Fibroblast of gingiva (primary cell): ENCODE measurements at regions not wholly inside any gene's neighbourhood (a gene's known extent, or its start where the extent isn't known, plus 50 kb on each side); places are given as distances from the start of the nearest gene placed in this dataset.

Experiments used
- DNase-seq: peaks from one replicate; pipeline ENCODE4 v3.0.0-alpha.2; 2011; ENCODE audit warnings: low read depth

DNA sequence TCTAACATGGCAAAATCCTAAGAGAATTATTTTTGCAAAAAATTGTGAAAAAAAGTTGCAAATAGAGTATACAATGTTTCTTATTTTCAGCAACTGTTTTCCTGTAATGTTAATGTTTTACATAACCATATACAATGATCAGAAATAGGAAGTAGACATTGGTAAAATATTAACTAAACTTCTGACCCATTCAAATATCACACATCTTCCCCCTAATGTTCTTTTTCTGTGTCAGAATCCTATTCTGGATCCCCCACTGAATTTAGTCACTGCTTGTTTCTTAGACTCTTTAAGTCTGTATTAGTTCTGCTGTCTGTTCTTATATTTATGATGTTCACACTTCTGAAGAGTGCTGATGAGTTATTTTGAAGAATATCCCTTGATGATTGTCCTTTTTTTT is 62.0 kb downstream of the HFE start:
- no peak for DNase-seq

DNA sequence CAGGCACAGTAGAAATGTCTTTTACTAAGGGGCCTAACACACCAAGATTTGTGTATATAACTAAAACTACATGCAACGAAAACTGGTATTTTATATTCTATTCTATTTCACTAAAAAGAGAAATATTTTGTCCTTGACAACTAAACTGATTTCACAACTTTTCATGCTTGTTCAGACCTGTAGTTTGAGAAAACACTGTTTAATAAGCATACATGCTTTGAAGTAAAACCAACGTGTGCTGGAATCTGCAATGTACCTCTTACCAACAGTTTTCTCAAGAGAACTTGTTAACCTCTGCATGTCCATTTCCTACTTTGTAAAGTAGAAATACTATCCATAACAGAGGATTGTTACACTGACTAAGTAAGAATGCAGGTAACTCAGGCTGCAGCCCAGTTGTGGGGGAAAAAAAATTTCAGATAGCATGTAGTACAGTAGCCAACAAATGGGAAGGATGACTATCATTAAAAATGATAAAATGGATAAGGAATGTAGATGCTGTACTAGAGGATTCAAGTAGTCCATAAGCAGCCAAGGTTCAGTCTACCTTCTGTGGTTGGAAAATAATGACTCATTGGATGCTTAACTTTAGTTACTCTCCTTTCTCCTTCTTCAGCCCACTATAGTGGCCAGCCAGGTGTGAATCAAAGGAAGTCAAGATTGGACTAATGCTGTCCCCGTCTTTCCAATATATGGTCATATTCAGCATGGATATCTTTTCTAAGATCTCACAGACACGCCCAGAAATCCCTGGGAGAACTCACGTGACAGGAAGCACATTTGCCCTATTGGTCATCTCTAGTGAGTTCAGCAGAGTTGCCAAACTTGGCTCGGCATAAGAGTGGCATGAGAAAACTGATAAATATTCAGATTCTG is 65.2 kb downstream of the HFE start:
- no peak for DNase-seq

DNA sequence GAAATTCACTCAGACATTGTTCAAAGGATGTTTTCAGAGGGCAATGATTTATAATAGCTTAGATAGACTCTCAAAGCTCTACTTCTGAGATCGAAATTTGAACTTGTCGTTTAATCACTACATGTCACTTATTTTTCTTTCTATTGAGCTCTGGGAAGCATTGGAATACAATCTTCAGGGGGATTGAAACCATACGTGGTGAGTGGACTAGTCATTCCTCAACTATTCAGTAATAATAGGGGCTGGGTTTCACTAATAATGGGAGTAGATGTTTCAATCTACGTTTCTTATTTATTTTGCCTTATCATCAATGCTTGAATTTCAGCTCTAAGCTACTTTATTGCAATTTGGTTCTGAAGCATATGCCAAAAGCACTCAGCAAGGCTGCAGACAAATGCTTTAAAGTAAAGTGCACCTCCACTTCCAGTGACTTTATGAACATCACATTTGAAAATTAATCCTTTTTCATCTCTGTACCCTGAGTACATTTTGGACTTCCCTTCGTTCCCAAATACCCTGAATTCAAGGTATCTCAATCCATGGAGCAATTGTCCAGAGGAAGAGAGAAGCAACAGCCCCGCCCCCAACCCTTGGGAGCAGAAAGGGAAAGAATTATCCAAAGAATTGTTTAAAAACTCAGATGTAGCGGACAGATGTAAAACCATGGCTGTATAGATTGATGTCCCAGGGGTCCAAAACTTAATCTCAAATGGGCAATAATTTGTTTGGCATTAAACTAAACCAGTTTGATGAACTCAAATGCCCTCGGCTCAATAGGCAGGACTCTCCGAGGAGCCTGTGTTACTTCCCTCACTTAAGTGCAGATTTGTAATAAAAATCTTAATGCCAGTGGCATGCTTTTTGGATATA is 68.1 kb downstream of the HFE start:
- DNase-seq: no peak

DNA sequence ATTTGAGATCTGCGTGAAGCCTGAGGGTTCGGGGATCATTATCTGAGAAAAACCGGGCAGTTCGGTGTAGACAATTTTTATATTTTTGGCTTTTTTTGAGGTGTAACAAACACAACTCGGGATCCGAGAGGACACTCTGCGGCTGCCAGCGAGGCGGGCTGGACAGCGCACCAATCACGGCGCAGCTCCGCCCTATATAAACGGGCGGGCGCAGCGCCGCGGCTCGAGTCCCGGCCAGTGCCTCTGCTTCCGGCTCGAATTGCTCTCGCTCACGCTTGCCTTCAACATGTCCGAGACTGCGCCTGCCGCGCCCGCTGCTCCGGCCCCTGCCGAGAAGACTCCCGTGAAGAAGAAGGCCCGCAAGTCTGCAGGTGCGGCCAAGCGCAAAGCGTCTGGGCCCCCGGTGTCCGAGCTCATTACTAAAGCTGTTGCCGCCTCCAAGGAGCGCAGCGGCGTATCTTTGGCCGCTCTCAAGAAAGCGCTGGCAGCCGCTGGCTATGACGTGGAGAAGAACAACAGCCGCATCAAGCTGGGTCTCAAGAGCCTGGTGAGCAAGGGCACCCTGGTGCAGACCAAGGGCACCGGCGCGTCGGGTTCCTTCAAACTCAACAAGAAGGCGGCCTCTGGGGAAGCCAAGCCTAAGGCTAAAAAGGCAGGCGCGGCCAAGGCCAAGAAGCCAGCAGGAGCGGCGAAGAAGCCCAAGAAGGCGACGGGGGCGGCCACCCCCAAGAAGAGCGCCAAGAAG is 69.0 kb downstream of the HFE start:
- DNase-seq: peak; percentile 90

DNA sequence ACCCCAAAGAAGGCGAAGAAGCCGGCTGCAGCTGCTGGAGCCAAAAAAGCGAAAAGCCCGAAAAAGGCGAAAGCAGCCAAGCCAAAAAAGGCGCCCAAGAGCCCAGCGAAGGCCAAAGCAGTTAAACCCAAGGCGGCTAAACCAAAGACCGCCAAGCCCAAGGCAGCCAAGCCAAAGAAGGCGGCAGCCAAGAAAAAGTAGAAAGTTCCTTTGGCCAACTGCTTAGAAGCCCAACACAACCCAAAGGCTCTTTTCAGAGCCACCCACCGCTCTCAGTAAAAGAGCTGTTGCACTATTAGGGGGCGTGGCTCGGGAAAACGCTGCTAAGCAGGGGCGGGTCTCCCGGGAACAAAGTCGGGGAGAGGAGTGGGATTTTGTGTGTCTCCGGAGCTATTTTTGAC is 69.6 kb downstream of the HFE start:
- DNase-seq: no peak

DNA sequence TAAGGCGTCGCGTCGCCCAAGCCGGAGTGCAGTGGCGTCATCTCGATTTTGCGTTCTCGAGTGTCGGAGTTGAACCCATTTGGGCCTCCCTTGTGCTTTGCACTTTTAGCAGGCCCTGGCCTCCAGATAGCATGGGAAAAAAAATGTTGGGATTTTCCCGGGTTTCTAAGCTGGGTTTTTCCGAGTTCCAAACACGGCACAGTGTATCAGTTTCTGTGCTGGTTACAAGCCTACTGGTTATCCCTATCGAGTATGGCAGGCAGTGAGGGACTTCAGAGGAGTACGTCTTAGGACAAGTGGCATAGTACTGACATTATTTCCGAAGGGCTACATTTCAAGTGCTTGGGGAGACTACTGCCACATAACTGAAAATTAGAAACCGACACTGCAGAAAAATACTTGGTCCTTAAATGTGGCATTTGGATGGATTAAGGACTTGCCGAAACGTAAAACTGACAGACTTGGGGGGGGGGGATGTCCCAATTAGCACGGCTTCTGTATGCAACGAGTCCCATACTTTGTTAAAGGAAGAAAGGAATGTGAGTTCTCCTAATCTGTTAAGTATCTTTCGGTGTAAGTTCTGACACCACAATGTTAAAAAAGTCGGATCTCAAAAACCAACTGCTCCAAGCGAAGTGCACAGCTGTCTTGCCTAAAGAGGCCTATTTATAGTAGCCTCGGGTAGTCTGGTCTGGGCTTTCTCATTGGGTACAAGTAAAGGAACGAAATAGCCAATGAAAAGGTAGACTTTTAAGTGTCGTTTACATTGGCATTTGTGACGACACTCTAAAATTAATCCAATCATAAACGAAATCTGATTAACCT is 70.2 kb downstream of the HFE start:
- peak; percentile 98 for DNase-seq

DNA sequence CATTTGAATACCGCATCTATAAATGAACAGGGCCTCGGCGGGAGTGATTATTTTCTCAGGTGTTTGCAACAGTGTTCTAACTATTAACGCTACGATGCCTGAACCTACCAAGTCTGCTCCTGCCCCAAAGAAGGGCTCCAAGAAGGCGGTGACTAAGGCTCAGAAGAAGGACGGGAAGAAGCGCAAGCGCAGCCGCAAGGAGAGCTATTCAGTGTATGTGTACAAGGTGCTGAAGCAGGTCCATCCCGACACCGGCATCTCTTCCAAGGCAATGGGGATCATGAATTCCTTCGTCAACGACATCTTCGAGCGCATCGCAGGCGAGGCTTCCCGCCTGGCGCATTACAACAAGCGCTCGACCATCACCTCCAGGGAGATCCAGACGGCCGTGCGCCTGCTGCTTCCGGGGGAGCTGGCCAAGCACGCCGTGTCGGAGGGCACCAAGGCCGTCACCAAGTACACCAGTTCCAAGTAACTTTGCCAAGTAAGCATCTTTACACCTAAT is 70.9 kb downstream of the HFE start:
- no peak for DNase-seq

DNA sequence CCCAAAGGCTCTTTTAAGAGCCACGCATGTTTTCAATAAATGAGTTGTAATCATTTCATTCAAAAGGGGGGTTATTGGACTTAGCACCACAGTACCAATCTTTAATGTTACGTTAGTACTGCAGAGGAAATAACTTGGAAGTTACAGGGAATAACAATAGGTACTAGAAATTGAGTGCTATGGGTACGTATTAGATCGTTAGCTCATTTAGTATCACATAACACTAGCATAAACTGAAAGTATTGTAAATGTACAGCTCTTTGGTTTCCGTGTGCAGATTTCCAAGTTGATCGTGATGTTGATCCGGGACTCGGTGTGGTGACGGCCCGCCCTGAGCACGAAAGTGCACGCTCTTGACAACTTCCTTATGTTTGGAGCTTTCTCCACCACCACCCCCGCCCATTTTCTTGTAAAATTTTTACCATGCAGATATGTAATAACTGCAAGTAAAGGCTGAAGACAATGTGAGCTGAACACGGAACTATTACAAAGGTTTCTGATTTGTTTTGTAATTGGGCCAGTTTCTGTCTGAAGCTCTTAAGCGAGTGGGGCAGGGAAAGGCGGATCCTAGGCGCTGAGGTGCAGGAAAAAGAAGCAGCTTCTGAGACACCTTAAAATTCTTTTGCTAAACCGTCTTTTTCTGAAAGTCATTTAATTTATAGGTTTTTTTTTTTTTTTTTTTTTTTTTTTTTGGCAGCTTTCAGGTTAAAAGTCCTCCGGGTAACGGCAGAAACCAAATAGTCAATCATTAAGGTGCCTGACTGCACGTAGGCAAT is 71.5 kb downstream of the HFE start:
- peak; percentile 50 for DNase-seq

DNA sequence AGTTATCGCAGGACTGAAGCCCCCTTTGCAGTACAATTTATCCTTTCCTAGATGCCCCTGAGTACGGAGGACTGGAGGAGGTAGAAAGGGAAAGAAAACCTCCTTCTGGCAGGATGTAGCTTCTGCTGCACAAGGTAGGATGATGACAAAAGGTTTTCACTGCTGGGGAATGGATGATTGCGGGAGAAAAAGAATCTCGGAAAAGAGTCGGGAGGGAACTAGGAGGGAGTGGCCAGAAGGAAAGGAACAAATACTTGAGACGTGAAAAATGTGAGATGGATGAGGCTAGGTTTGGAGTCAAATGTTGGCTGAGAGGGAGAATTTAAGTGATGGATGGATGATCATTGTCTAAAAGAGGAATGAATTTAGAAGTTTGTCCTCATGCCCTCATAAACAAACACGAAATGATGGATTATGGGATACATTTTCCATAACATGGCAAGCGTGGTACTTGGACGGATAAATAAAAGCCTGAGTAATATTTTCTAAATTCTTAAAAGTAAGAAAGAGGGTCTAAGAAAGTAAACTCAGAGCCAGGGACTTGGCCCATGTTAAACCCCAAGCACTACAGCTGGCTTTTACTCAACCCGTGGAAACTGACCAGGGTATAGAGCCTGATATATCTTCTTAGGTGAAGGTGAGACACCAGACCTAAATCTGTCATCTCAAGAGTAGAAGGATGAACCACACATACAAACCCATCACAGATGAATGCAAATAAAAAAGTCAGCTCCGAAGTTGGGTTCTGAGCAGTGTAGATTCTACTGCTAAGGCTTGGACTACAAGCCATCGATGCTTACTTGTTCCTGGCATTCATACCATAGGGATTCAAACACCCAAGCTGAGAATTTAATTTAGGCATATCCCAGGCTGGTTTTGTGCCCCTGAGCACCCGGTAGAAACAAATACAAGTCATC is 72.4 kb downstream of the HFE start:
- no peak for DNase-seq

DNA sequence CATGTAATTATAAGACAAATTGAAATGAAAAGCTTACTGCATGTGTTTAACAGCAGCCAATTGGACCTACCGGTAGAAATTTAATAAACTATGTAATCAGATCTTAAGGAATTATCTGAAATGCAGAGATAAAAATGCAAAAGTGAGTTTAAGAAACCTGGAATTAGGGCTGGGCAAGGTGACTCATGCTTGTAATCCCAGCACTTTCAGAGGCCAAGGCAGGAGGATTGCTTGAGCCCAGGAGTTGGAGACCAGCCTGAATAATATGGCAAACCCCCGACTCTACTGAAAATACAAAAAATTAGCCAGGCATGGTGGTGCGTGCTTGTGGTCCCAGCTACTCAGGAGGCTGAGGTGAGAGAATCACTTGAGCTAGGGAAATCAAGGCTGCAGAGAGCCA is 74.1 kb downstream of the HFE start:
- DNase-seq: no peak

DNA sequence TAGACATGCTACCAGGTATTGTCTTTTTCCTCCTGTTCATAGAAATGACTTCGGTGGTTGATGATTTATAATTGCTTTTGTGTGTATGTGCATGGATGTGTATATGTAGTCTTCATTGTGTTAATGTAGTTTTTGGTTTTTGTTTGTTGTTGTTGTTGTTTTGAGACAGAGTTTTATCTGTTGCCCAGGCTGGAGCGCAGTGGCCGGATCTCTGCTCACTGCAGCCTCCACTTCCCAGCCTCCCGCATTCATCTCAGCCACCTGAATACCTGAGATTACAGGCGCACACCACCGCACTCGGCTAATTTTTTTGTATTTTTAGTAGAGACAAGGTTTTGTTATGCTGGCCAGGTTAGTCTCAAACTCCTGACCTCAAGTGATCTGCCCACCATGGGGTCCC is 75.2 kb downstream of the HFE start:
- no peak for DNase-seq

DNA sequence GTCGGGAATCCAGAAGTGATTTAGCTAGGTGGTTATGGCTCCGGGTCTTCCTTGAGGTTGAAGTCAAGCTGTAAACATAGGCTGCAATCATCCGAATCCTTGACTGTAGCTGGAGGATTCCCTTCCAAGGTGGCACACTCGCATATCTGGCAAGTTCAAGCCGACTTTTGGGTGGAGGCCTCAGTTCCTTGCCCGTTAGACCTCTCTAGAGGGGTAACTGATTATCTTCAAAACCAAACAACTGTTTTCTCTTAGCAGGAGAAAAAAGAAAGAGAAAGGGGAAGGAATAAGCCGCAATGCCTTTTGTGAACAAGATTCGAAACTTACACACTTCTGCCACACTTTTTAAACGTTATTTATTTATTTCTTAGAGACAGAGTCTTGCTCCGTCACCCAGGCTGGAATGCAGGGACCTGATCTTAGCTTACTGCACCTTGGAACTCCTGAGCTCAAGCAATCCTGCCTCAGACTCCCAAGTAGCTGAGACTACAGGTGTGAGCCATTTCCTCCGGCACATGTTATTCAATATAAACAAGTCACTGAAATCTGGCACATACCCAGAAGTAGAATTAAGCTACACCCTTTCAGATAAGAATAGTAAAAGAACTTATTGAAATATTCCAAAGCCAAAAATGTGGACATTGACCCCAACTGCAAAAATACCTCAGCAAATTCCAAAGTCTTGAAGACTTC is 76.3 kb downstream of the HFE start:
- no peak for DNase-seq

DNA sequence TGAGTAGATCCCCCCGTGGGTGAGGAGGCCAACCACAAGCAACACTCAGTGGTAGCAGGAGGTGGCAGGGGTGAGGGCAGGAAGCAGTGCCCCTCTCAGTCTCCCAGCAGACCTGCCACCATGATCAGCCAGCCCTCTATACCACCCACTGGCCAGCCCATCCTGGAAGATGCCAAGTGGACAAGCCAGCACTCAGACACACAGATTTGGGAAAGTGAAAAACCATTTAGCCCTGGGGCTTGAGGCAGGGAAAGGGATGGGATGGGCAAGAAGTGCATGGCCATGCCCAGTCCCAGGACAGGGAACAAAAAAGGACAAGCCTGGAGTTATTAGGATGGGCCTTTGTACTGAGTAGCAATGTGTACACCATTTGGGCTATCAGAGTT is 76.9 kb downstream of the HFE start:
- no peak for DNase-seq

DNA sequence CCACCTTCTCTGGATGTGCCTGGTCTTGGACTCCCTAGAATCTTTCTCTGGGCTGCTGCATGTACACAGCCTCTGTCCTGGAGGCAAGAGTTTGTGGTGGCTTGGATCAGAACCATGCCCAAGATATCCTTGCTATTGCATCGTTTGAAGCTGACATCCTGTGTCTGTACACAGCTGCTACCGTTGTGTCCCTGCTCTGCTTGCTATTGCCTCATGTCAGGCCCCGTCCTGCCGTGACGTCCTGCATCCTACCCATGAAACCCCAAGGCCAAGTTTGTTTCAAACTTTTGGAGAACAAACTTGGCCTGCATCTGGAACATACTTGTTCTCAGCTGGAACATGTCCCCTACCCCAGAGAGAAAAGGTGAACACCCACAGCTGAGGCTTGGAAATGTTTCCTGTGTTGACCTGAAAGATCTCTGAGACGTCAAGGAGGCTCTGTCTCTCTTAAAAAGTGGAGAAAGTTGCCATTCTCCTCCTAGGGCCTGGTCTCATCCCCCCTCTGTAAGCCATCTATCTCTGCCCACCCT is 78.1 kb downstream of the HFE start:
- DNase-seq: no peak

DNA sequence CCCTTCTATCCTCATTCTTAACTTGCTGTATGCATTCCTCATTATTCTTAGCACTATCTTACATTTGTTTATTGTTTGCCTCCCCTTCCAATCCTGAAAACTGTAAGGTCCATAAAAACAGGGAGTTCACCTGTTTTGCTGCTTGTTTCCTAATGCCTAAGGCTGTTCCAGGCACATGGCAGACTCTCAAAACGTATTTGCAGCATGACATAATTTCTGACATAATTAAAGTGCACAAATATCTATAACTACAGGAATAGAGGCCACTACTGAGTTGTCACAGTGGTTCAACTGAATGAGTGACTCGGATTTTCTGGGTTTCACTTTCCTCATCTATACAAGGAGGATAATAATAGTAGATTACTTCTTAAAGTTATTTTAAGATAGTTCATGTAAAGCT is 83.0 kb downstream of the HFE start:
- no peak for DNase-seq

DNA sequence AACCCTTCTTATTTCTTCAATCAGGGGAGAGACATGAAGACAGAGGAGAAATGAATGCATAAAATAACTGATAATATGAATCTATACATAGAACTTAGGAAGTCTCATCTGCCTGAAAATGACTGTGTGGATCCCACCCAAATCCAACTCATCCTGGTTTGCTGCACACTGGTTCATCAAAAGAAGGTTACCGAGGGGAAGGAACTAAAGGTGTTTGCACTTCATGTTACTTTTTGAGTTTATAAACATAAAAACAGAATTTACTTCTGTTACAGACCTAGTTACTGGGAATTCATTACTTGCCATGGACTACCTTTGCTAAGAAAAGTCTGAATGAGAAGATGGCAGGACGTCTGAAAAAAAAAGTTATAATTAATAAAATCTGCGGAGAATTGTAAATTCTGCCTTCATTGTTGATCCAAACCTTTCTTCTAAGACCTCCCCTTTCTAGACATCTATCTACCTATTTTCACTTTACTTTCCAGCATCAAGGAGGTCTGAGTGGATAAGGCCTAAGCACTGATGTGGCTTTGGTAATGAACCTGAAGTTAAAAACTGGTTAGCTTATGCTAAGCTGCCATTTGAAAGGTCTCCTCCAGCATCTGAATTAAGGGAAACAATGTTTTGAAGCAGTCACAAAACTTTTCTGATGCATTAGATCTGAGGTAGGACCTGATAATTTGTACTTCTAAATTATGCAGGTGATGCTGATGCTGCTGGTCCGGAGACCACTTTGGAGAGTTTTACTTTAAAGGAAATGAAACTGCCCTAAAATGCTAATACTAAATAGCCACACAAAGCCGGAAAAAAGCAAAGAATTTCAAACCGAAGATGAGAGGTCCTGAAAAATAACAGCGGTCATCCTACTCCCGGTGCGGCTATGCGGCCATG is 84.0 kb downstream of the HFE start:
- DNase-seq: no peak

DNA sequence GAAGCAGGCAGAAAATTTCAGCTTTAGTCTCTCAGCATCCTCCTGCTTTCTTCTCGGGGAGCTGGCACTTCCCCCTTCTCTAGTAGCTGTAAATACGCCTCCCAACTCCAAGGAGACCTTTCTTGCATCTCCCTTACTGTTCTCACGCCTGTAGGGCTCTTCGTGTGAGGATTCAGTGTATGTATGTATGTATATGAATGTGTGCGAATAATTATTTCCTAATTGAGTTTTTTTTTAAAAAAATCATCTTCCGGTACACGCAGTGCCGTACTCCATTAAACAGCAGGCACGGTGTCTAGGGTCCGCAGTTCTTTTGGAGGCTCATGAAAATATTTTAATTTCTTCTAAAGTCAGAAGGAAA is 85.4 kb downstream of the HFE start:
- peak; percentile 31 for DNase-seq

DNA sequence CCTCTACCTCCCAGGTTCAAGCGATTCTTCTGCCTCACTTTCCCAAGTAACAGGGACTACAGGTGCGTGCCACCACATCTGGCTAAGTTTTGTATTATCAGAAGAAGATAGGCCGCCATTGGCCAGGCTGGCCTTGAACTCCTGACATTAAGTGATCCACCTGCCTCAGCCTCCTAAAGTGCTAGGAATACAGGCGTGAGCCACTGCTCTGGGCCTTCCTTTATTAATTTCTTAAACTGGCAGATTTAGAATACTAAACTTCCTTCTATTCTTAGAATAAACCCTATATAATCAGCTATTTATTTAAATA is 86.6 kb downstream of the HFE start:
- no peak for DNase-seq
